SK-N-SH (cell line): ENCODE measurements at regions not wholly inside any gene's neighbourhood (a gene's known extent, or its start where the extent isn't known, plus 50 kb on each side); places are given as distances from the start of the nearest gene placed in this dataset.

Source experiments
- CTCF ChIA-PET: fragments of 300-600, 350-600 bp; formaldehyde crosslinking; extraction: SDS; loops from one replicate; lab custom pipeline; 2021; lab: Yijun Ruan, JAX
- POLR2A ChIA-PET: fragments of 350-600 bp; sonication (Branson Sonifier 250); formaldehyde crosslinking; extraction: SDS; loops from one replicate; lab custom pipeline; 2020; ENCODE audit warnings: antibody characterized with exemption, inconsistent platforms; lab: Yijun Ruan, JAX
- DNase-seq: peaks from one replicate; pipeline ENCODE4 v3.0.0; 2012
- H2AFZ ChIP-seq: fragments of 200-600 bp; sonication (generic); 2 replicates; pipeline ENCODE4 v1.8.1; 2016; ENCODE audit warnings: antibody characterized with exemption, mild to moderate bottlenecking, low read depth
- H3F3A ChIP-seq: fragments of 200-600 bp; sonication (generic); replicated peaks from 2 replicates; pipeline ENCODE3; 2016; ENCODE audit warnings: antibody characterized with exemption, mild to moderate bottlenecking; ENCODE audit not compliant: insufficient read depth
- H3K27ac ChIP-seq, 2 experiments: fragments of 200-500 bp in 1 of 2; fragments of 200-600 bp in 1 of 2; sonication (Bioruptor generic) in 1 of 2; sonication (generic), shearing (Covaris generic) in 1 of 2; 2 replicates each; pipeline versions ENCODE4 v1.5.1 to v1.6.1; 2014 to 2016; ENCODE audit warnings: low read depth in 2 of 2, inconsistent platforms in 1 of 2, low read length in 1 of 2, mild to moderate bottlenecking in 1 of 2, mixed read lengths in 1 of 2
- H3K27me3 ChIP-seq: fragments of 200-600 bp; sonication (generic), shearing (Covaris generic); 2 replicates; pipeline ENCODE4 v1.6.1; 2016; ENCODE audit warnings: mixed run types; ENCODE audit not compliant: insufficient read depth
- H3K36me3 ChIP-seq, 2 experiments: fragments of 200-500 bp in 1 of 2; fragments of 200-600 bp in 1 of 2; sonication (Bioruptor generic) in 1 of 2; sonication (generic) in 1 of 2; replicated peaks in 1 of 2; 2 replicates each; pipeline versions ENCODE3 to v1.5.1; 2014 to 2016; ENCODE audit warnings: low read length in 1 of 2, mild to moderate bottlenecking in 1 of 2; ENCODE audit not compliant: insufficient read depth in 2 of 2, control insufficient read depth in 1 of 2
- H3K4me1 ChIP-seq, 2 experiments: fragments of 200-500 bp in 1 of 2; fragments of 200-600 bp in 1 of 2; sonication (Bioruptor generic) in 1 of 2; sonication (generic), shearing (Covaris generic) in 1 of 2; 2 replicates each; pipeline versions ENCODE4 v1.5.1 to v1.6.1; 2014 to 2016; ENCODE audit warnings: low read depth in 1 of 2, low read length in 1 of 2, mixed run types in 1 of 2; ENCODE audit not compliant: insufficient read depth in 2 of 2, control insufficient read depth in 1 of 2
- H3K4me2 ChIP-seq: fragments of 200-600 bp; sonication (generic), shearing (Covaris generic); 2 replicates; pipeline ENCODE4 v1.6.1; 2017; ENCODE audit warnings: mixed run types
- H3K4me3 ChIP-seq, 2 experiments: fragments of 200-500 bp in 1 of 2; fragments of 200-600 bp in 1 of 2; sonication (Bioruptor generic) in 1 of 2; sonication (generic), shearing (Covaris generic) in 1 of 2; 2 replicates each; pipeline versions ENCODE4 v1.5.1 to v1.8.1; 2014 to 2016; ENCODE audit warnings: low read depth in 2 of 2, inconsistent platforms in 1 of 2, low read length in 1 of 2, mild to moderate bottlenecking in 1 of 2, mixed read lengths in 1 of 2, moderate library complexity in 1 of 2
- H3K79me2 ChIP-seq: fragments of 200-600 bp; sonication (generic); 2 replicates; pipeline ENCODE4 v1.8.1; 2017; ENCODE audit warnings: mild to moderate bottlenecking; ENCODE audit not compliant: insufficient read depth
- H3K9ac ChIP-seq: fragments of 200-600 bp; sonication (generic); 2 replicates; pipeline ENCODE4 v1.6.1; 2017; ENCODE audit warnings: mixed run types
- H3K9me2 ChIP-seq: fragments of 200-600 bp; sonication (generic); 2 replicates; pipeline ENCODE4 v1.6.1; 2017; ENCODE audit warnings: mixed run types
- H3K9me3 ChIP-seq: fragments of 200-600 bp; sonication (generic); 2 replicates; pipeline ENCODE4 v1.6.1; 2017; ENCODE audit warnings: mixed run types, mild to moderate bottlenecking, moderate library complexity
- H4K20me1 ChIP-seq: fragments of 200-600 bp; sonication (generic); 2 replicates; pipeline ENCODE4 v1.6.1; 2017; ENCODE audit warnings: mild to moderate bottlenecking, mixed run types; ENCODE audit not compliant: insufficient read depth
- CHD2 ChIP-seq: fragments of 150-350 bp; IDR thresholded peaks from 2 replicates; pipeline ENCODE4 v1.6.1; 2018; ENCODE audit warnings: low read length; ENCODE audit not compliant: partially characterized antibody
- CTCF ChIP-seq: fragments of 200-600 bp; sonication (generic); IDR thresholded peaks from 2 replicates; pipeline ENCODE4 v1.6.1; 2017; ENCODE audit warnings: antibody characterized with exemption, mild to moderate bottlenecking, moderate library complexity
- FOXJ3 ChIP-seq: sonication (generic); formaldehyde crosslinking; IDR thresholded peaks from 2 replicates; pipeline ENCODE4 v1.5.1; 2020; ENCODE audit warnings: mild to moderate bottlenecking, missing genetic modification reagents
- FOXM1 ChIP-seq: IDR thresholded peaks from 2 replicates; pipeline ENCODE4 v1.4.0; 2012; ENCODE audit warnings: low read depth, mild to moderate bottlenecking
- GABPA ChIP-seq: IDR thresholded peaks from 2 replicates; pipeline ENCODE4 v1.4.0; 2012; ENCODE audit warnings: low read depth, mild to moderate bottlenecking
- MAX ChIP-seq: IDR thresholded peaks from 2 replicates; pipeline ENCODE4 v1.4.0; 2012; ENCODE audit warnings: low read depth
- RCOR1 ChIP-seq: fragments of 150-350 bp; IDR thresholded peaks from 2 replicates; pipeline ENCODE4 v1.6.1; 2017; ENCODE audit warnings: antibody characterized with exemption, low read length
- REST ChIP-seq: IDR thresholded peaks from 2 replicates; pipeline ENCODE4 v1.6.1; 2012; ENCODE audit warnings: mild to moderate bottlenecking, low read depth, low read length, moderate library complexity
- RXRA ChIP-seq: IDR thresholded peaks from 2 replicates; pipeline ENCODE4 v1.4.0; 2012; ENCODE audit warnings: low read depth, mild to moderate bottlenecking, borderline replicate concordance
- SIN3A ChIP-seq: IDR thresholded peaks from 2 replicates; pipeline ENCODE4 v1.6.1; 2012; ENCODE audit warnings: low read depth, mild to moderate bottlenecking, low read length, moderate library complexity, borderline replicate concordance
- TAF1 ChIP-seq: IDR thresholded peaks from 2 replicates; pipeline ENCODE4 v1.6.1; 2012; ENCODE audit warnings: low read depth, mild to moderate bottlenecking, low read length, moderate library complexity, borderline replicate concordance
- TEAD4 ChIP-seq: IDR thresholded peaks from 2 replicates; pipeline ENCODE4 v1.4.0; 2012; ENCODE audit warnings: mild to moderate bottlenecking, borderline replicate concordance; ENCODE audit not compliant: insufficient read depth
- USF1 ChIP-seq: IDR thresholded peaks from 2 replicates; pipeline ENCODE4 v1.4.0; 2012; ENCODE audit warnings: low read depth, borderline replicate concordance
- USF2 ChIP-seq: fragments of 150-350 bp; IDR thresholded peaks from 2 replicates; pipeline ENCODE4 v1.6.1; 2017; ENCODE audit warnings: antibody characterized with exemption, low read length, low read depth, borderline replicate concordance
- WGBS: methylation state at CpG from one replicate; pipeline ENCODE4 v1.1.6; 2017; ENCODE audit warnings: low lambda C conversion rate; 5-methylcytosine and 5-hydroxymethylcytosine counted together

GRCh38 chr10:42941790-42942189 lies 135.1 kb upstream of the RET start (continued):
- TF ChIP-seq USF2 (no peak), FOXJ3 (CRISPR knock-in tag) (no peak)

GRCh38 chr10:42942279-42942950 lies 134.5 kb upstream of the RET start:
- H3K4me2 ChIP-seq = no peak overlapping the region
- H3K27ac ChIP-seq = no peak overlapping the region; a peak in 1 of 4 replicates
- CTCF ChIA-PET = interaction anchor here (1.4 to 2.6 kb wide), 3 partner anchors 21 to 137 kb away, joined by 3 to 11 read pairs (median 4); no protein-coding TSS in a partner anchor
- TF ChIP-seq RCOR1 (no peak), RXRA (no peak), TAF1 (no peak)
- H3K9me2 ChIP-seq = no peaks in the 10 kb centered on the region
- DNase-seq = no peak
- POLR2A ChIA-PET = interaction anchor here (1.1 to 1.8 kb wide), 2 partner anchors 28 to 39 kb away, joined by 3 to 12 read pairs; no protein-coding TSS in a partner anchor
- no peaks in the 10 kb centered on the region for H4K20me1 ChIP-seq
- 71% methylated on average over 4 of the region's 7 CpGs for WGBS
- H3F3A ChIP-seq = no peaks in the 10 kb centered on the region
- no peak overlapping the region for H3K9ac ChIP-seq
- H3K4me3 ChIP-seq = no peak overlapping the region
- H3K36me3 ChIP-seq = no peaks in the 10 kb centered on the region
- H3K4me1 ChIP-seq = peaks cover 0 to 48% of the 10 kb centered on the region in 2 experiments; a peak in 2 of 4 replicates
- no peaks in the 10 kb centered on the region for H3K9me3 ChIP-seq
- H2AFZ ChIP-seq = no peak overlapping the region
- H3K79me2 ChIP-seq = no peaks in the 10 kb centered on the region
- H3K27me3 ChIP-seq = no peaks in the 10 kb centered on the region

GRCh38 chr10:42943025-42943818 lies 133.6 kb upstream of the RET start:
- H3K4me1 ChIP-seq = peaks cover 0 to 41% of the 10 kb centered on the region in 2 experiments; a peak in 2 of 4 replicates
- no peak overlapping the region for H2AFZ ChIP-seq
- H3K36me3 ChIP-seq = no peaks in the 10 kb centered on the region
- H3K27ac ChIP-seq = no peak overlapping the region
- H3K79me2 ChIP-seq = no peaks in the 10 kb centered on the region
- ChIA-PET CTCF (interaction anchor here (0.6 to 1.4 kb wide), 3 partner anchors 21 to 411 kb away, joined by 3 read pairs; no protein-coding TSS in a partner anchor), POLR2A (interaction anchor here (1.1 kb wide), 1 partner anchor 38 kb away, joined by 3 read pairs; no protein-coding TSS in a partner anchor)
- WGBS = 76% methylated on average over 8 of the region's 9 CpGs
- no peaks in the 10 kb centered on the region for H3K9me3 ChIP-seq
- H3K4me3 ChIP-seq = no peak overlapping the region
- H3K27me3 ChIP-seq = no peaks in the 10 kb centered on the region
- H3K9ac ChIP-seq = no peak overlapping the region
- H3K9me2 ChIP-seq = no peaks in the 10 kb centered on the region
- no peak for DNase-seq
- no peaks in the 10 kb centered on the region for H4K20me1 ChIP-seq
- no peak overlapping the region for H3K4me2 ChIP-seq
- H3F3A ChIP-seq = no peaks in the 10 kb centered on the region
- no peak for TF ChIP-seq REST
- TF ChIP-seq GABPA = no peak
- TF ChIP-seq TAF1 = no peak
- no peak for TF ChIP-seq MAX
- no peak for TF ChIP-seq TEAD4
- no peak for TF ChIP-seq USF1
- no peak for TF ChIP-seq SIN3A
- no peak for TF ChIP-seq CTCF
- no peak for TF ChIP-seq FOXM1
- no peak for TF ChIP-seq CHD2
